ENCODE measurements at regions not wholly inside any gene's neighbourhood (a gene's known extent, or its start where the extent isn't known, plus 50 kb on each side); places are given as distances from the start of the nearest gene placed in this dataset.
"Not testable (repeated sequence)": the region's sequence is repeated elsewhere in the genome, so short reads cannot be mapped to it uniquely, and the experiment has no call there.

- Histone ChIP-seq H3K9me2 (replicated peaks; ENCODE audit: insufficient read depth, low read length) (no peaks in the 10 kb centered on the region), H3K9ac (ENCODE audit: low read length) (no peak overlapping the region), H2AFZ (ENCODE audit: low read length) (no peak overlapping the region), H3K36me3 (ENCODE audit: insufficient read depth, low read length) (no peaks in the 10 kb centered on the region), H3K4me2 (ENCODE audit: low read depth, low read length, poor library complexity, severe bottlenecking) (no peak overlapping the region), H3K79me2 (ENCODE audit: low read length) (no peaks in the 10 kb centered on the region), H3K9me3 (ENCODE audit: low read length) (no peaks in the 10 kb centered on the region), H3K4me3 (ENCODE audit: low read length) (no peak overlapping the region), H3K27me3 (ENCODE audit: low read length) (0 out of 2 replicates have a peak, but pooled peaks cover 2% of the 10 kb centered on the region), H3K4me1 (ENCODE audit: low read length) (no peaks in the 10 kb centered on the region), H3K27ac (ENCODE audit: low read length) (no peak overlapping the region), H4K20me1 (ENCODE audit: insufficient read depth, low read depth, low read length) (no peaks in the 10 kb centered on the region)
- no peak for DNase-seq
Measured at GRCh38 chr14:59046746-59047145, 141.7 kb upstream of the DAAM1 start.

GRCh38 chr14:59055006-59055405 is 133.5 kb upstream of the DAAM1 start:
- H2AFZ ChIP-seq (ENCODE audit: low read length) = no peak overlapping the region
- no peaks in the 10 kb centered on the region for H3K36me3 ChIP-seq (ENCODE audit: insufficient read depth, low read length)
- H3K79me2 ChIP-seq (ENCODE audit: low read length) = no peaks in the 10 kb centered on the region
- 0 out of 2 replicates have a peak, but pooled peaks cover 2% of the 10 kb centered on the region for H3K27me3 ChIP-seq (ENCODE audit: low read length)
- H3K9me3 ChIP-seq (ENCODE audit: low read length) = 0 out of 2 replicates have a peak, but pooled peaks cover 3% of the 10 kb centered on the region
- DNase-seq = no peak
- H3K27ac ChIP-seq (ENCODE audit: low read length) = no peak overlapping the region
- no peak overlapping the region for H3K4me3 ChIP-seq (ENCODE audit: low read length)
- H4K20me1 ChIP-seq (ENCODE audit: insufficient read depth, low read depth, low read length) = no peaks in the 10 kb centered on the region
- no peaks in the 10 kb centered on the region for H3K9me2 ChIP-seq (replicated peaks; ENCODE audit: insufficient read depth, low read length)
- no peak overlapping the region for H3K4me2 ChIP-seq (ENCODE audit: low read depth, low read length, poor library complexity, severe bottlenecking)
- no peak overlapping the region for H3K9ac ChIP-seq (ENCODE audit: low read length)
- H3K4me1 ChIP-seq (ENCODE audit: low read length) = no peaks in the 10 kb centered on the region

- Histone ChIP-seq H3K27me3 (ENCODE audit: low read length) (0 out of 2 replicates have a peak, but pooled peaks cover 2% of the 10 kb centered on the region), H3K4me2 (ENCODE audit: low read depth, low read length, poor library complexity, severe bottlenecking) (no peak overlapping the region), H4K20me1 (ENCODE audit: insufficient read depth, low read depth, low read length) (no peaks in the 10 kb centered on the region), H3K79me2 (ENCODE audit: low read length) (no peaks in the 10 kb centered on the region), H3K36me3 (ENCODE audit: insufficient read depth, low read length) (no peaks in the 10 kb centered on the region), H3K27ac (ENCODE audit: low read length) (no peak overlapping the region), H3K4me3 (ENCODE audit: low read length) (no peak overlapping the region), H2AFZ (ENCODE audit: low read length) (no peak overlapping the region), H3K4me1 (ENCODE audit: low read length) (no peaks in the 10 kb centered on the region), H3K9me3 (ENCODE audit: low read length) (0 out of 2 replicates have a peak, but pooled peaks cover 3% of the 10 kb centered on the region), H3K9me2 (replicated peaks; ENCODE audit: insufficient read depth, low read length) (no peaks in the 10 kb centered on the region), H3K9ac (ENCODE audit: low read length) (no peak overlapping the region)
- DNase-seq = peak; percentile 79
Measured at GRCh38 chr14:59055439-59056045, 132.9 kb upstream of the DAAM1 start.

GRCh38 chr14:59057551-59057950 is 130.9 kb upstream of the DAAM1 start:
- H3K9me2 ChIP-seq (replicated peaks; ENCODE audit: insufficient read depth, low read length) = no peaks in the 10 kb centered on the region
- H3K4me2 ChIP-seq (ENCODE audit: low read depth, low read length, poor library complexity, severe bottlenecking) = no peak overlapping the region
- H2AFZ ChIP-seq (ENCODE audit: low read length) = no peak overlapping the region
- H3K27ac ChIP-seq (ENCODE audit: low read length) = no peak overlapping the region
- H3K9ac ChIP-seq (ENCODE audit: low read length) = no peak overlapping the region
- no peaks in the 10 kb centered on the region for H4K20me1 ChIP-seq (ENCODE audit: insufficient read depth, low read depth, low read length)
- no peaks in the 10 kb centered on the region for H3K9me3 ChIP-seq (ENCODE audit: low read length)
- no peaks in the 10 kb centered on the region for H3K79me2 ChIP-seq (ENCODE audit: low read length)
- H3K4me1 ChIP-seq (ENCODE audit: low read length) = no peaks in the 10 kb centered on the region
- no peak for DNase-seq
- no peak overlapping the region for H3K4me3 ChIP-seq (ENCODE audit: low read length)
- no peaks in the 10 kb centered on the region for H3K36me3 ChIP-seq (ENCODE audit: insufficient read depth, low read length)
- H3K27me3 ChIP-seq (ENCODE audit: low read length) = no peaks in the 10 kb centered on the region

- not testable (repeated sequence) for H4K20me1 ChIP-seq (ENCODE audit: insufficient read depth, low read depth, low read length); H3K4me2 ChIP-seq (ENCODE audit: low read depth, low read length, poor library complexity, severe bottlenecking); H3K4me1 ChIP-seq (ENCODE audit: low read length); H3K9me2 ChIP-seq (replicated peaks; ENCODE audit: insufficient read depth, low read length); DNase-seq; H2AFZ ChIP-seq (ENCODE audit: low read length); H3K9me3 ChIP-seq (ENCODE audit: low read length); H3K36me3 ChIP-seq (ENCODE audit: insufficient read depth, low read length); H3K27ac ChIP-seq (ENCODE audit: low read length); H3K79me2 ChIP-seq (ENCODE audit: low read length); H3K27me3 ChIP-seq (ENCODE audit: low read length); H3K4me3 ChIP-seq (ENCODE audit: low read length); H3K9ac ChIP-seq (ENCODE audit: low read length)
Measured at GRCh38 chr14:59058776-59059175, 129.7 kb upstream of the DAAM1 start.

GRCh38 chr14:59060841-59061240 is 127.6 kb upstream of the DAAM1 start:
- Histone ChIP-seq H3K4me2 (ENCODE audit: low read depth, low read length, poor library complexity, severe bottlenecking) (no peak overlapping the region), H3K27me3 (ENCODE audit: low read length) (no peaks in the 10 kb centered on the region), H3K4me1 (ENCODE audit: low read length) (no peaks in the 10 kb centered on the region), H3K36me3 (ENCODE audit: insufficient read depth, low read length) (no peaks in the 10 kb centered on the region), H3K9ac (ENCODE audit: low read length) (no peak overlapping the region), H3K9me2 (replicated peaks; ENCODE audit: insufficient read depth, low read length) (no peaks in the 10 kb centered on the region), H3K27ac (ENCODE audit: low read length) (no peak overlapping the region), H4K20me1 (ENCODE audit: insufficient read depth, low read depth, low read length) (no peaks in the 10 kb centered on the region), H3K4me3 (ENCODE audit: low read length) (no peak overlapping the region), H3K9me3 (ENCODE audit: low read length) (no peaks in the 10 kb centered on the region), H2AFZ (ENCODE audit: low read length) (no peak overlapping the region), H3K79me2 (ENCODE audit: low read length) (no peaks in the 10 kb centered on the region)
- DNase-seq = no peak

- Histone ChIP-seq H3K4me2 (ENCODE audit: low read depth, low read length, poor library complexity, severe bottlenecking) (no peak overlapping the region), H3K79me2 (ENCODE audit: low read length) (no peaks in the 10 kb centered on the region), H3K9ac (ENCODE audit: low read length) (no peak overlapping the region), H3K9me3 (ENCODE audit: low read length) (no peaks in the 10 kb centered on the region), H3K27ac (ENCODE audit: low read length) (no peak overlapping the region), H2AFZ (ENCODE audit: low read length) (no peak overlapping the region), H3K9me2 (replicated peaks; ENCODE audit: insufficient read depth, low read length) (no peaks in the 10 kb centered on the region), H4K20me1 (ENCODE audit: insufficient read depth, low read depth, low read length) (no peaks in the 10 kb centered on the region), H3K4me3 (ENCODE audit: low read length) (no peak overlapping the region), H3K27me3 (ENCODE audit: low read length) (no peaks in the 10 kb centered on the region), H3K4me1 (ENCODE audit: low read length) (no peaks in the 10 kb centered on the region), H3K36me3 (ENCODE audit: insufficient read depth, low read length) (no peaks in the 10 kb centered on the region)
- no peak for DNase-seq
Measured at GRCh38 chr14:59061292-59061691, 127.2 kb upstream of the DAAM1 start.

- H3K9me3 ChIP-seq (ENCODE audit: low read length) = no peaks in the 10 kb centered on the region
- no peak overlapping the region for H3K4me3 ChIP-seq (ENCODE audit: low read length)
- DNase-seq = no peak
- no peaks in the 10 kb centered on the region for H3K9me2 ChIP-seq (replicated peaks; ENCODE audit: insufficient read depth, low read length)
- no peaks in the 10 kb centered on the region for H3K36me3 ChIP-seq (ENCODE audit: insufficient read depth, low read length)
- H3K27ac ChIP-seq (ENCODE audit: low read length) = no peak overlapping the region
- no peak overlapping the region for H3K9ac ChIP-seq (ENCODE audit: low read length)
- H3K4me1 ChIP-seq (ENCODE audit: low read length) = no peaks in the 10 kb centered on the region
- no peak overlapping the region for H2AFZ ChIP-seq (ENCODE audit: low read length)
- H3K79me2 ChIP-seq (ENCODE audit: low read length) = no peaks in the 10 kb centered on the region
- no peaks in the 10 kb centered on the region for H3K27me3 ChIP-seq (ENCODE audit: low read length)
- H3K4me2 ChIP-seq (ENCODE audit: low read depth, low read length, poor library complexity, severe bottlenecking) = no peak overlapping the region
- no peaks in the 10 kb centered on the region for H4K20me1 ChIP-seq (ENCODE audit: insufficient read depth, low read depth, low read length)
Measured at GRCh38 chr14:59063259-59063658, 125.2 kb upstream of the DAAM1 start.

Data from Karpas-422 (cell line).